HCT116 (cell line): ENCODE measurements at regions not wholly inside any gene's neighbourhood (a gene's known extent, or its start where the extent isn't known, plus 50 kb on each side); places are given as distances from the start of the nearest gene placed in this dataset.

Experiments used
- ATAC-seq: fragments of 200-7000 bp; cut with Tn5 transposase; 2 replicates; pipeline ENCODE4 v1.9.1; 2020; ENCODE audit warnings: mild to moderate bottlenecking, moderate library complexity
- BruUV-seq: library from RNA; stranded (reverse); fragments of 400-500 nt; replicated peaks from 2 replicates; lab custom pipeline; 2021; lab: Mats Ljungman, UMichigan
- CTCF ChIA-PET: fragments of 300-600 bp; sonication (Branson Sonifier 250); formaldehyde crosslinking; loops from one replicate; lab custom pipeline; 2021; ENCODE audit warnings: antibody characterized with exemption; lab: Charles Lee
- POLR2A ChIA-PET: fragments of 300-600, 350-600 bp; sonication (Branson Sonifier 250); formaldehyde crosslinking; loops from one replicate; lab custom pipeline; 2021; ENCODE audit warnings: antibody characterized with exemption; lab: Charles Lee
- RAD21 ChIA-PET, 2 experiments: fragments of 300-600 bp; sonication (Branson Sonifier 250); formaldehyde crosslinking; loops; one replicate each; lab custom pipeline; 2023; ENCODE audit warnings: low total read pairs in 2 of 2; ENCODE audit not compliant: uncharacterized antibody in 2 of 2, unreplicated experiment in 2 of 2, low non-redundant PET in 1 of 2; lab: Charles Lee
- DNase-seq: peaks from one replicate; pipeline ENCODE4 v3.0.0-alpha.2; 2010; ENCODE audit warnings: low read depth, low spot score
- H2AFZ ChIP-seq: fragments of 200-600 bp; shearing (Covaris generic), sonication (generic); 2 replicates; pipeline ENCODE4 v1.6.1; 2017; ENCODE audit warnings: low read depth, mixed run types, mixed read lengths, antibody characterized with exemption, low read length; ENCODE audit not compliant: poor library complexity, severe bottlenecking
- H3K27ac ChIP-seq: 2 replicates; pipeline ENCODE4 v1.5.1; 2012; ENCODE audit warnings: low read depth, low read length
- H3K27me3 ChIP-seq: fragments of 200-600 bp; sonication (generic); 2 replicates; pipeline ENCODE4 v1.6.1; 2016; ENCODE audit warnings: mixed run types, low read length, mixed read lengths; ENCODE audit not compliant: insufficient read depth
- H3K36me3 ChIP-seq, 2 experiments: fragments of 200-500 bp in 1 of 2; fragments of 200-600 bp in 1 of 2; sonication (Bioruptor generic) in 1 of 2; sonication (generic) in 1 of 2; 2 replicates each; pipeline versions ENCODE4 v1.5.1 to v1.6.1; 2014 to 2016; ENCODE audit warnings: low read length in 2 of 2, inconsistent platforms in 1 of 2, mixed read lengths in 1 of 2, mixed run types in 1 of 2; ENCODE audit not compliant: insufficient read depth in 2 of 2, control insufficient read depth in 1 of 2
- H3K4me1 ChIP-seq, 2 experiments: fragments of 200-600 bp in 1 of 2; sonication (generic) in 1 of 2; 2 replicates each; pipeline versions ENCODE4 v1.5.1 to v1.6.1; 2012 to 2017; ENCODE audit warnings: low read length in 2 of 2, inconsistent platforms in 1 of 2, mild to moderate bottlenecking in 1 of 2, mixed read lengths in 1 of 2, mixed run types in 1 of 2, moderate library complexity in 1 of 2; ENCODE audit not compliant: insufficient read depth in 2 of 2, control insufficient read depth in 1 of 2
- H3K4me2 ChIP-seq: fragments of 200-600 bp; sonication (generic); 2 replicates; pipeline ENCODE4 v1.6.1; 2017; ENCODE audit warnings: mixed run types, low read length, mixed read lengths
- H3K4me3 ChIP-seq, 2 experiments: fragments of 200-600 bp in 1 of 2; sonication (generic) in 1 of 2; replicated peaks in 1 of 2; 2 replicates each; pipeline ENCODE4 v1.5.1; 2011 to 2016; ENCODE audit warnings: low read length in 2 of 2, control low read depth in 1 of 2, low read depth in 1 of 2, mild to moderate bottlenecking in 1 of 2, mixed read lengths in 1 of 2, mixed run types in 1 of 2
- H3K79me2 ChIP-seq: fragments of 200-600 bp; sonication (generic); 2 replicates; pipeline ENCODE4 v1.6.1; 2017; ENCODE audit warnings: mild to moderate bottlenecking, mixed run types, low read length, moderate library complexity, mixed read lengths; ENCODE audit not compliant: insufficient read depth
- H3K9ac ChIP-seq: fragments of 200-600 bp; sonication (generic); 2 replicates; pipeline ENCODE4 v1.6.1; 2016; ENCODE audit warnings: low read length, mixed read lengths
- H3K9me2 ChIP-seq: fragments of 200-600 bp; sonication (generic), shearing (Covaris generic); 2 replicates; pipeline ENCODE4 v1.6.1; 2017; ENCODE audit warnings: mixed run types, mild to moderate bottlenecking, moderate library complexity; ENCODE audit not compliant: insufficient read depth
- H3K9me3 ChIP-seq, 2 experiments: fragments of 200-500 bp in 1 of 2; fragments of 200-600 bp in 1 of 2; sonication (Bioruptor generic) in 1 of 2; sonication (generic) in 1 of 2; 2 replicates each; pipeline ENCODE4 v1.6.1; 2014 to 2017; ENCODE audit warnings: low read length in 2 of 2, mixed read lengths in 2 of 2, inconsistent platforms in 1 of 2, low read depth in 1 of 2, mild to moderate bottlenecking in 1 of 2, mixed run types in 1 of 2, moderate library complexity in 1 of 2; ENCODE audit not compliant: control insufficient read depth in 1 of 2, insufficient read depth in 1 of 2
- H4K20me1 ChIP-seq: fragments of 200-600 bp; sonication (generic), shearing (Covaris generic); 2 replicates; pipeline ENCODE4 v1.6.1; 2017; ENCODE audit warnings: mixed run types, mild to moderate bottlenecking, moderate library complexity; ENCODE audit not compliant: insufficient read depth
- ATF3 ChIP-seq: IDR thresholded peaks from 2 replicates; pipeline ENCODE4 v1.6.1; 2012
- CBX3 ChIP-seq: IDR thresholded peaks from 2 replicates; pipeline ENCODE4 v1.6.1; 2012; ENCODE audit warnings: low read depth
- EGR1 ChIP-seq: IDR thresholded peaks from 2 replicates; pipeline ENCODE4 v1.6.1; 2012; ENCODE audit warnings: low read depth
- EZH2phosphoT487 ChIP-seq: fragments of 200-600 bp; IDR thresholded peaks from 2 replicates; pipeline ENCODE4 v1.6.1; 2018; ENCODE audit warnings: antibody characterized with exemption, borderline replicate concordance
- FOSL1 ChIP-seq: IDR thresholded peaks from 2 replicates; pipeline ENCODE4 v1.6.1; 2012; ENCODE audit warnings: low read depth
- REST ChIP-seq: IDR thresholded peaks from 2 replicates; pipeline ENCODE4 v1.6.1; 2012; ENCODE audit warnings: low read depth
- SP1 ChIP-seq: IDR thresholded peaks from 2 replicates; pipeline ENCODE4 v1.6.1; 2012; ENCODE audit warnings: low read depth
- SRF ChIP-seq: IDR thresholded peaks from 2 replicates; pipeline ENCODE4 v1.6.1; 2012; ENCODE audit warnings: low read depth
- TCF7L2 ChIP-seq: IDR thresholded peaks from 2 replicates; pipeline ENCODE4 v1.7.0; 2011; ENCODE audit warnings: borderline replicate concordance, inconsistent platforms; ENCODE audit not compliant: insufficient read depth, insufficient read length; ENCODE audit errors: extremely low read depth
- YY1 ChIP-seq: IDR thresholded peaks from 2 replicates; pipeline ENCODE4 v1.6.1; 2011; ENCODE audit warnings: low read length, low read depth, moderate library complexity, mild to moderate bottlenecking; ENCODE audit not compliant: insufficient replicate concordance; ENCODE audit errors: extremely low read depth
- ZBTB33 ChIP-seq: IDR thresholded peaks from 2 replicates; pipeline ENCODE4 v1.6.1; 2011; ENCODE audit warnings: mild to moderate bottlenecking, low read length, moderate library complexity; ENCODE audit not compliant: insufficient replicate concordance; ENCODE audit errors: extremely low read depth
- ZFX ChIP-seq: fragments of 450-650 bp; IDR thresholded peaks from 2 replicates; pipeline ENCODE4 v1.6.1; 2017
- intact Hi-C: fragments of 100-400 bp; cut with micrococcal nuclease; formaldehyde crosslinking; loops from 2 replicates; pipeline ENCODE4 v1.10.0; 2022

GRCh38 chr1:87833166-87833565, 504.5 kb downstream of the LMO4 start:
- intact Hi-C loops: no loop called here
- Histone ChIP-seq H3K27ac (no peak overlapping the region), H4K20me1 (no peaks in the 10 kb centered on the region), H3K4me3 (no peak overlapping the region), H3K4me2 (no peak overlapping the region), H3K9me2 (no peaks in the 10 kb centered on the region), H3K9ac (no peak overlapping the region), H3K79me2 (no peaks in the 10 kb centered on the region), H3K4me1 (no peaks in the 10 kb centered on the region; a peak in 1 of 4 replicates), H3K36me3 (no peaks in the 10 kb centered on the region), H3K9me3 (no peaks in the 10 kb centered on the region), H2AFZ (no peak overlapping the region), H3K27me3 (no peaks in the 10 kb centered on the region)
- ChIA-PET POLR2A (no interaction called here), CTCF (no interaction called here), RAD21 (interaction anchor here in 1 of 2 experiments (0.6 kb wide), 1 partner anchor 502 kb away, joined by 3 read pairs; no protein-coding TSS in a partner anchor)
- TF ChIP-seq SP1 (no peak), ATF3 (no peak), TCF7L2 (no peak), CBX3 (no peak), ZFX (no peak), FOSL1 (no peak), EZH2phosphoT487 (no peak), REST (no peak), YY1 (no peak), EGR1 (no peak), ZBTB33 (no peak), SRF (no peak)
- BruUV-seq: no TSS peak
- no peak for DNase-seq
- ATAC-seq: no peak
